ENCODE measurements at regions not wholly inside any gene's neighbourhood (a gene's known extent, or its start where the extent isn't known, plus 50 kb on each side); places are given as distances from the start of the nearest gene placed in this dataset.

DNA sequence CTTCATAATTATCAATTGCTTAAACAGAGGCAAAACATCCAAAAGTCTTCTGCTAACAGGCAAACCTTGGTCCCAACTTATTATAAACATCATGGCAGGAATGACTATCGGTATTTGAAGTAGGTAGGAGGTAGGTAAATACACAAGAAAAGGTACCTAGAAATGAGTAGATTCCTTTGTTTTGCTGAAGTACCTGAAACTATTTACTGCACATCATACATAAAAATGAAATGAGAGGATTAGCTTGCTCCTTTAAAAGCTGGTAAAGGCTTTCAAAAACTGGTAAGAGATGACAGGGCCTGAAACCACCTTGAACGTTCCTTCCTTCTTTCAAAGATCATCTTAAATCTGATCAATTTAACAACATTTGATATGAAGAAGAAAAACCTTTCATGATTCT, 55.2 kb upstream of the MAPRE2 start:
- H3K4me3 Mint-ChIP-seq, result no peak overlapping the region
- Histone ChIP-seq H3K9ac (ENCODE audit: extremely low read depth, insufficient read length, low read length) (no peak overlapping the region), H4K8ac (replicated peaks; ENCODE audit: insufficient read length, low read depth, low read length) (no peak overlapping the region), H2AFZ (ENCODE audit: low read length) (no peak overlapping the region), H3K4ac (ENCODE audit: low read depth, low read length) (no peak overlapping the region), H2AK5ac (ENCODE audit: insufficient read length, low read length) (no peak overlapping the region), H2BK12ac (ENCODE audit: insufficient read length, low read depth, low read length) (no peak overlapping the region), H3K27me3 (ENCODE audit: insufficient read depth, low read length) (no peaks in the 10 kb centered on the region), H4K20me1 (ENCODE audit: control insufficient read depth, insufficient read depth, insufficient read length) (no peaks in the 10 kb centered on the region), H3K9me3 (ENCODE audit: control insufficient read depth, low read depth, low read length) (no peaks in the 10 kb centered on the region), H3T11ph (ENCODE audit: low read length) (no peak overlapping the region), H3K23me2 (ENCODE audit: insufficient read length, low read depth, low read length, poor library complexity, severe bottlenecking) (no peaks in the 10 kb centered on the region), H2BK5ac (ENCODE audit: insufficient read length, low read length) (no peak overlapping the region), H4K91ac (ENCODE audit: insufficient read length, low read depth, low read length) (no peak overlapping the region), H2BK15ac (ENCODE audit: low read depth, low read length) (no peak overlapping the region), H4K5ac (ENCODE audit: insufficient read length, low read depth, low read length) (no peak overlapping the region), H3K18ac (ENCODE audit: insufficient read length, low read depth, low read length) (no peak overlapping the region), H3K14ac (ENCODE audit: insufficient read depth, low read length) (no peak overlapping the region), H3K79me2 (ENCODE audit: insufficient read depth, low read length) (no peaks in the 10 kb centered on the region), H3K4me1 (ENCODE audit: insufficient read depth, low read length) (no peaks in the 10 kb centered on the region; the same call in 1 of the 2 replicates), H2BK120ac (ENCODE audit: low read depth, low read length, poor library complexity, severe bottlenecking) (no peak overlapping the region), H3K56ac (ENCODE audit: insufficient read length, low read depth, low read length) (no peak overlapping the region), H3K27ac (ENCODE audit: insufficient read length, low read depth, low read length) (no peak overlapping the region), H3K4me2 (ENCODE audit: insufficient read depth, insufficient read length, low read length) (no peak overlapping the region), H3K79me1 (ENCODE audit: insufficient read depth, low read depth, low read length, poor library complexity, severe bottlenecking) (no peaks in the 10 kb centered on the region), H2BK20ac (ENCODE audit: low read depth, low read length, poor library complexity, severe bottlenecking) (no peak overlapping the region), H3K23ac (ENCODE audit: insufficient read length, low read depth, low read length) (no peak overlapping the region)
- TF ChIP-seq, protein P1, sequence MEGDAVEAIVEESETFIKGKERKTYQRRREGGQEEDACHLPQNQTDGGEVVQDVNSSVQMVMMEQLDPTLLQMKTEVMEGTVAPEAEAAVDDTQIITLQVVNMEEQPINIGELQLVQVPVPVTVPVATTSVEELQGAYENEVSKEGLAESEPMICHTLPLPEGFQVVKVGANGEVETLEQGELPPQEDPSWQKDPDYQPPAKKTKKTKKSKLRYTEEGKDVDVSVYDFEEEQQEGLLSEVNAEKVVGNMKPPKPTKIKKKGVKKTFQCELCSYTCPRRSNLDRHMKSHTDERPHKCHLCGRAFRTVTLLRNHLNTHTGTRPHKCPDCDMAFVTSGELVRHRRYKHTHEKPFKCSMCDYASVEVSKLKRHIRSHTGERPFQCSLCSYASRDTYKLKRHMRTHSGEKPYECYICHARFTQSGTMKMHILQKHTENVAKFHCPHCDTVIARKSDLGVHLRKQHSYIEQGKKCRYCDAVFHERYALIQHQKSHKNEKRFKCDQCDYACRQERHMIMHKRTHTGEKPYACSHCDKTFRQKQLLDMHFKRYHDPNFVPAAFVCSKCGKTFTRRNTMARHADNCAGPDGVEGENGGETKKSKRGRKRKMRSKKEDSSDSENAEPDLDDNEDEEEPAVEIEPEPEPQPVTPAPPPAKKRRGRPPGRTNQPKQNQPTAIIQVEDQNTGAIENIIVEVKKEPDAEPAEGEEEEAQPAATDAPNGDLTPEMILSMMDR (conservative IDR thresholded peaks at IDR 0.05), result no peak
- no CpG with 5 or more reads among the region's 2 CpGs for WGBS (ENCODE audit: extremely low coverage, insufficient read length, low lambda C conversion rate)
- no peaks in the 10 kb centered on the region for H3K4me1 Mint-ChIP-seq
- H3K36me3 Mint-ChIP-seq (ENCODE audit: insufficient read depth in 1 of 3, low read depth in 3 of 3), result no peaks in the 10 kb centered on the region
- H3K27ac Mint-ChIP-seq, result no peak overlapping the region
- no peak for DNase-seq
- no peaks in the 10 kb centered on the region for H3K9me3 Mint-ChIP-seq
- peaks cover 6% of the 10 kb centered on the region; the same call in 1 of the 2 replicates for H3K27me3 Mint-ChIP-seq (ENCODE audit: low read depth)
